ENCODE measurements at regions not wholly inside any gene's neighbourhood (a gene's known extent, or its start where the extent isn't known, plus 50 kb on each side); places are given as distances from the start of the nearest gene placed in this dataset.

DNA sequence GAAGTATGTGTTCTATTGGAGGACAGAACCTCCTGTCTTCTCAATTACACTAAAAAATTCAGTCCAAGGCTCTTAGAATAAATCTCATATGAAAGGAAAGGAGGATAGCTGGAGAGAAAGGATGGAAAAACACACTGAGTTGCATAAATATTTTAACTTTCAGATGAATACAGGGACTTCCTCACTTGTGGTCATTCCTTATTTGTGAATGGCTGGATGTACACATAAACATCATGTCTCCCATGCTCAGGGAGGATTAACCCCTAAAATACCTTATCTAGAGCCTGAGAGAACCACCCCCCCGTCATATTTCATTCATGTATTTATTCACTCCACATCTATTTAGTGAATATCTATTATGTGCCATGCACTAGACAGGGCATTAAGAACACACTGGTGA, 217.6 kb upstream of the CITED2 start:
- TF ChIP-seq, protein P1, sequence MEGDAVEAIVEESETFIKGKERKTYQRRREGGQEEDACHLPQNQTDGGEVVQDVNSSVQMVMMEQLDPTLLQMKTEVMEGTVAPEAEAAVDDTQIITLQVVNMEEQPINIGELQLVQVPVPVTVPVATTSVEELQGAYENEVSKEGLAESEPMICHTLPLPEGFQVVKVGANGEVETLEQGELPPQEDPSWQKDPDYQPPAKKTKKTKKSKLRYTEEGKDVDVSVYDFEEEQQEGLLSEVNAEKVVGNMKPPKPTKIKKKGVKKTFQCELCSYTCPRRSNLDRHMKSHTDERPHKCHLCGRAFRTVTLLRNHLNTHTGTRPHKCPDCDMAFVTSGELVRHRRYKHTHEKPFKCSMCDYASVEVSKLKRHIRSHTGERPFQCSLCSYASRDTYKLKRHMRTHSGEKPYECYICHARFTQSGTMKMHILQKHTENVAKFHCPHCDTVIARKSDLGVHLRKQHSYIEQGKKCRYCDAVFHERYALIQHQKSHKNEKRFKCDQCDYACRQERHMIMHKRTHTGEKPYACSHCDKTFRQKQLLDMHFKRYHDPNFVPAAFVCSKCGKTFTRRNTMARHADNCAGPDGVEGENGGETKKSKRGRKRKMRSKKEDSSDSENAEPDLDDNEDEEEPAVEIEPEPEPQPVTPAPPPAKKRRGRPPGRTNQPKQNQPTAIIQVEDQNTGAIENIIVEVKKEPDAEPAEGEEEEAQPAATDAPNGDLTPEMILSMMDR (IDR thresholded peaks at IDR 0.05; ENCODE audit: insufficient read depth, low read length), result no peak
- H3K4me3 ChIP-seq (ENCODE audit: low read depth, low read length), result no peak overlapping the region

DNA sequence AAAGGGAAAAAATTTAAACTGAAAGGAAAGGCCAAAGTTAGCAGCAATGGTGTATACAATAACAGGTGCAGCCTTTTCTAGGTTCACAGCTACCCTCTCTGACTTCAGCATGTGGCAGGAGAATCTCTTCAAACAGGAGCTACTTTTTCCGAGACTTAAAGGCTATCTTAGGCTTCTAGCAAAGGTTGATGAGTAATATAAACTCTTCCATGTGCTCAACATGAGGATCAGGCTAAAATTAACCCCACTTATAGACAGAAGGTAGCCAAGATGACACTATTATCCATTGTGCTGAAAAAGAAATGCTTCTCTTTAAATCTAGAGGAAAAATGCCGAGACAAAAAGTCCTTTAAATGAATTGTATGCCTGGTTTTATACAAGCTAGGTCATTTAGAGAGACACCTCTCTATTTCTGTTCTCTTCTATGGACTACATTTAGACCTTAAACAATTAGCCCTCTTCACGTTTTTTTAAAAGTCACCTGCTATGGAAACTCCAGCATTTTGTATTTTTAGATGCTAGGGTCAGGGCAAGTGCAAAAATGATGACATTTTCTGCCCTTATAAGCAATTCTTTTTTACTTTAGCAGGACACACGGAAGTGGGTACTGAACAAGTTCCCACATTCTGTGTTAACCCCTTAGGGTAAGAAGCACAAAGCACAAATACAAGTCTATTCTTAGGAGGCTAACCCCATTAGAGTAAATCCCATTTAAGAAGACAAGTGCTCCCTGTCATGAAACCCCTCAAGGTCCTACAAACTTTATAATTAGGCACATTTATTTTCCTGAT, 216.8 kb upstream of the CITED2 start:
- no peak for DNase-seq (ENCODE audit: low read depth)
- TF ChIP-seq, protein P1 (IDR thresholded peaks at IDR 0.05; ENCODE audit: insufficient read depth, low read length), result no peak
- H3K4me3 ChIP-seq (ENCODE audit: low read depth, low read length), result no peak overlapping the region

More for the DNA sequence above, 217.6 kb upstream of the CITED2 start:
- no peak for DNase-seq (ENCODE audit: low read depth)

DNA sequence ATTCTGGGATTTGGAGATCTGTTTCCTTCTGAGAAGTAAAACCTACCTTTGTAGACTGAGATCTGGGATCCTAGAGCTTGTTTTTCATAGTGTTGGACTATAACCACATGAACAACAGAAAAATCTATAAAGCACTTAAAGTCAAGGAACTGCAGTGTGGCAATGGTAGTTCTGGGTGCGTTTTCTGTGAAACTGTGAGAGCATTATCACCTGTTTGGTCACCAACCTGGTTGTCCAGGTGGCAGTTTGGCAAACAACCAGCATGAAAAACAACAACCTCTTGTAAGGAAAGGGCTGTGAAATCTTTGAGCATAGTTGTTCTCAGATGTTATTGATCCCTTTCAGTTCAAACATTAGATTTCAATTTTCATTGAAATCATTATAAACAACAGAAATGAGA, 215.8 kb upstream of the CITED2 start:
- no peak overlapping the region for H3K4me3 ChIP-seq (ENCODE audit: low read depth, low read length)
- TF ChIP-seq, protein P1 (IDR thresholded peaks at IDR 0.05; ENCODE audit: insufficient read depth, low read length), result no peak

DNA sequence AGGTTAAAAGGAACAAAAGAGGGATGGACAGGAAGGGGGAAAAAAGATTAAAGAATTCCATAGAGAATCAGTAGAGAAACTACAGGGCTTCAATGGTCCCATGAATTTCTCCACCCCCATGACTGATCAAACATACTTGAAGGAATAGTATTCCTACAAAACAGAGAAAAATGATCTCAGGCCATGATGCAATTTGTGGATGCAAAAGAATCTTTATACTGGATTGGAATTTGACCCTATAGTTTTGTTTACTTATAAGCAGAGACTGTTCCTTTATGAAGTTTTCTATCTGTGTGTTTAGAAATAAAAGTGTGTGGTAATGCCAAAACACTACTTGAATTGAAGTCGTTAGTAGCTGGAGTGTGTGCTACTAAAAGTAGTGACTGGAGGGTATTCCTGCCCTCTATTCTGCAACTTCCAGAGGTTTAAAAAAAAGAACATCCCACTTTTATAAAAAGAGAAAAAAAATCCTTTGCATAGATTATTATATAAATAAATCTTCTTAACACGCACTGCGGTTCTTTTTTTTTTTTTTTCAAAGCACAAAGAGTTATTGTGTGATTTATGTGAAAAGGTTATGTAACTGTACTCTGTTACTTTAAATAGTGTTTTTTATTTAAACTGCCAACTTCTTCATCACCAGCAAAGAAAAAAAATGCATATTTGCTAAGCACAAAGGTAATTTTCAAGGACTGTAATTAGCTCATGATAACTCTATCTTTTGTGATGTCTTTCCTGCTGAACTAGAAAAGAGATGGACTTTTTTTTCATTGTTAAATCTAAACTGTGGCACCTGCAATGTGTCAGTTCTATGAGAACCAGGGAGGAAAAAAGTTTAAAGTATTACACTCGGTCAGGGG, 214.5 kb upstream of the CITED2 start:
- TF ChIP-seq, protein P1 (IDR thresholded peaks at IDR 0.05; ENCODE audit: insufficient read depth, low read length), result no peak
- H3K4me3 ChIP-seq (ENCODE audit: low read depth, low read length), result no peak overlapping the region
- DNase-seq (ENCODE audit: low read depth), result peak; percentile 64

More for the DNA sequence above, 215.8 kb upstream of the CITED2 start:
- DNase-seq (ENCODE audit: low read depth), result no peak

DNA sequence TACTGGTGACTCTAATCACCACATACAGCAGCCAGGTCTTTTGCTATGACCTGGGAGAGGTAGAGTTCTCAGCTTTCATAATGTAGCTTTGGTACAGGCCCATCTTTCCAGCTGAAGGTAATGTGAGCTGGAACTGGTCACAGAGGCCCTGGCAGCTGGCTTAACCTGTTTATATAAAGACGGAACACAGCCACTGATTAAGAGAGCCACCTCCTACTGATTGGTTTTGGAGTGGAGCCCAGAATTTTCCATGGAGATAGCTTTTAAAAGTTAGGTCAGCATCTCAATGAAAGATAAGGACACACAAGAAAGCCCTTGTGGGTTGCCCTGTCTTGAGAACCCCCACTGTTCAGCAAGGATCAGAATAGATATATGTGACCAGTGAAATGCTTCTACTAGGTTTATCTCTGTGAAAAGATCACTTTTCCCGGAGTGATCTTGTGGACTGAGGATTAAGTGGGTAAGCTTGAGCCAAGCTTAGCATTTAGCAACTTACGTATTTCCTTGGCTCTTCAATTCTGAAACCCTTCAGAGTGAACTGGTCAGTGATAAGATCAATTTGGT, 213.7 kb upstream of the CITED2 start:
- DNase-seq (ENCODE audit: low read depth), result peak; percentile 58
- H3K4me3 ChIP-seq (ENCODE audit: low read depth, low read length), result no peak overlapping the region
- TF ChIP-seq, protein P1 (IDR thresholded peaks at IDR 0.05; ENCODE audit: insufficient read depth, low read length), result no peak

DNA sequence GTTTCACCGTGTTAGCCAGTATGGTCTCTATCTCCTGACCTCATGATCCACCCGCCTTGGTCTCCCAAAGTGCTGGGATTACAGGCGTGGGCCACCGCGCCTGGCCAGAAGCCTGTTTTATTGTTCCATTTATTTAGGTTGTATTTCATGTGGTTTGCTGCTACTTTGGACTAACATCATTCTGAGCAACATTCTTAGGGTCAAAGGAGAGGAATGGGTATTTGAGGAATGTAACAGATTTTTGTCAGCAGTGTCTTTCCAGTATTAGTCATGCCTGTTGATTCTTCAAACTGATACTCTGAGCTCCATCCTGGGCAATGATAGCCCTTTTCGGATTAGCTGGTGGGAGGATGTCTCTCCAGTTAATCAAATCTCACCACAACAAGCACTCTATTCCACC, 213.0 kb upstream of the CITED2 start:
- TF ChIP-seq, protein P1 (IDR thresholded peaks at IDR 0.05; ENCODE audit: insufficient read depth, low read length), result no peak
- DNase-seq (ENCODE audit: low read depth), result peak; percentile 88
- no peak overlapping the region for H3K4me3 ChIP-seq (ENCODE audit: low read depth, low read length)
